ENCODE measurements at regions not wholly inside any gene's neighbourhood (a gene's known extent, or its start where the extent isn't known, plus 50 kb on each side); places are given as distances from the start of the nearest gene placed in this dataset.

DNA sequence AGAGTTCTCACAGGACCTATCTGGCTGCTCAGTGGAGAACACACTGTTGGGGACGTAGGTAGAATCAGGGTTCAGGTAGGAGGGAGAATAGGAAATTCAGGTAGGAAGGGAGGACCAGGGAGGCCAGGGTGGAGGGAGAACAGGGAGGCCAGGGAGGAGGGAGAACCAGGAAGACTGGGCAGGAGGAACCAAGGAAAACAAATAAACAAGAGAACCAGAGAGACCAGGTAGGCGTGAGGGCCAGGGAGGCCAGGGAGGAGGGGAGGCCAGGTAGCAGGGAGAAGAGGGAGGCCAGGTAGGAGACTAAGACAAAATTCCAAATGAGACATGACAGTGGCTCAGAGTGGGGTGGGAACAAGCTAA lies 337.6 kb downstream of the EIPR1 start:
- Histone ChIP-seq H4K20me1 (ENCODE audit: insufficient read depth, low read length) (no peaks in the 10 kb centered on the region), H3K4me2 (ENCODE audit: low read depth, low read length) (no peak overlapping the region), H3K4me3 (ENCODE audit: low read length) (no peak overlapping the region), H3K4me1 (ENCODE audit: low read length) (no peaks in the 10 kb centered on the region), H3K79me2 (ENCODE audit: low read length) (no peaks in the 10 kb centered on the region), H3K36me3 (replicated peaks; ENCODE audit: insufficient read depth, low read length) (no peaks in the 10 kb centered on the region), H3K9me3 (replicated peaks; ENCODE audit: insufficient read depth, low read length) (no peaks in the 10 kb centered on the region), H2AFZ (ENCODE audit: low read length) (no peak overlapping the region), H3K27me3 (replicated peaks; ENCODE audit: insufficient read depth, low read length) (no peaks in the 10 kb centered on the region), H3K9me2 (replicated peaks; ENCODE audit: insufficient read depth, low read length) (no peaks in the 10 kb centered on the region), H3F3A (ENCODE audit: insufficient read depth, low read length) (no peaks in the 10 kb centered on the region), H3K9ac (ENCODE audit: low read length) (no peak overlapping the region), H3K27ac (ENCODE audit: low read length) (no peak overlapping the region)
- DNase-seq: no peak
- no peak for TF ChIP-seq EZH2phosphoT487 (IDR thresholded peaks at IDR 0.05; ENCODE audit: low read length)
- TF ChIP-seq EZH2 (optimal IDR thresholded peaks at IDR 0.05; ENCODE audit: low read depth, low read length): no peak
- TF ChIP-seq, protein P1, sequence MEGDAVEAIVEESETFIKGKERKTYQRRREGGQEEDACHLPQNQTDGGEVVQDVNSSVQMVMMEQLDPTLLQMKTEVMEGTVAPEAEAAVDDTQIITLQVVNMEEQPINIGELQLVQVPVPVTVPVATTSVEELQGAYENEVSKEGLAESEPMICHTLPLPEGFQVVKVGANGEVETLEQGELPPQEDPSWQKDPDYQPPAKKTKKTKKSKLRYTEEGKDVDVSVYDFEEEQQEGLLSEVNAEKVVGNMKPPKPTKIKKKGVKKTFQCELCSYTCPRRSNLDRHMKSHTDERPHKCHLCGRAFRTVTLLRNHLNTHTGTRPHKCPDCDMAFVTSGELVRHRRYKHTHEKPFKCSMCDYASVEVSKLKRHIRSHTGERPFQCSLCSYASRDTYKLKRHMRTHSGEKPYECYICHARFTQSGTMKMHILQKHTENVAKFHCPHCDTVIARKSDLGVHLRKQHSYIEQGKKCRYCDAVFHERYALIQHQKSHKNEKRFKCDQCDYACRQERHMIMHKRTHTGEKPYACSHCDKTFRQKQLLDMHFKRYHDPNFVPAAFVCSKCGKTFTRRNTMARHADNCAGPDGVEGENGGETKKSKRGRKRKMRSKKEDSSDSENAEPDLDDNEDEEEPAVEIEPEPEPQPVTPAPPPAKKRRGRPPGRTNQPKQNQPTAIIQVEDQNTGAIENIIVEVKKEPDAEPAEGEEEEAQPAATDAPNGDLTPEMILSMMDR (IDR thresholded peaks at IDR 0.05; ENCODE audit: low read length): no peak

- no peak overlapping the region for H3K4me3 ChIP-seq (ENCODE audit: low read length)
- H3K27ac ChIP-seq (ENCODE audit: low read length): no peak overlapping the region
- no peak for DNase-seq
- no peaks in the 10 kb centered on the region for H3K79me2 ChIP-seq (ENCODE audit: low read length)
- H3K9me3 ChIP-seq (replicated peaks; ENCODE audit: insufficient read depth, low read length): no peaks in the 10 kb centered on the region
- no peak overlapping the region for H3K4me2 ChIP-seq (ENCODE audit: low read depth, low read length)
- no peaks in the 10 kb centered on the region for H3K36me3 ChIP-seq (replicated peaks; ENCODE audit: insufficient read depth, low read length)
- TF ChIP-seq EZH2phosphoT487 (IDR thresholded peaks at IDR 0.05; ENCODE audit: low read length) (no peak), EZH2 (optimal IDR thresholded peaks at IDR 0.05; ENCODE audit: low read depth, low read length) (no peak)
- TF ChIP-seq, protein P1 (IDR thresholded peaks at IDR 0.05; ENCODE audit: low read length): no peak
- H3K4me1 ChIP-seq (ENCODE audit: low read length): no peaks in the 10 kb centered on the region
- no peaks in the 10 kb centered on the region for H3F3A ChIP-seq (ENCODE audit: insufficient read depth, low read length)
- no peaks in the 10 kb centered on the region for H3K9me2 ChIP-seq (replicated peaks; ENCODE audit: insufficient read depth, low read length)
- no peak overlapping the region for H3K9ac ChIP-seq (ENCODE audit: low read length)
- no peaks in the 10 kb centered on the region for H3K27me3 ChIP-seq (replicated peaks; ENCODE audit: insufficient read depth, low read length)
- H2AFZ ChIP-seq (ENCODE audit: low read length): no peak overlapping the region
- H4K20me1 ChIP-seq (ENCODE audit: insufficient read depth, low read length): no peaks in the 10 kb centered on the region
Measured at GRCh38 chr2:3039188-3040065, 338.2 kb downstream of the EIPR1 start.

DNA sequence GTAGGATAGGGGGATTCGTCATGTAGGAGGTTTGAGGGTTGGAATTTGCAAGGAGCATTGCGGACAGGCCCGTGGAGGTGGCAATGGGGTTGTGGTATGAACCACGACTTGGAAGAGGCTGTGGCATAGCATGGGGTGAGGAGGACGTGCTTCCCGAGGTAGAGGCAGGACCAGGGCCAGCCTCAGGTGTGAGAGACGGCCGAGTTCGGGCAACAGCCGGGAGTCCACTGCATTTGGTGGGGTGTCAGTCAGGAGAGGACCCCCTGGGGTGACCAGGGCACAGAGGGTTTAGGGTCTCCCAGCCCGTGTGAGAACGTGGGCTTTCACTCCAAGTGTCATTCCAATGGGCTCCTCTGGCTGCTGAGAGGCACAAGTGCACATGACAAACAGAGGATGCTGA lies 339.0 kb downstream of the EIPR1 start:
- TF ChIP-seq, protein P1 (IDR thresholded peaks at IDR 0.05; ENCODE audit: low read length): no peak
- TF ChIP-seq EZH2phosphoT487 (IDR thresholded peaks at IDR 0.05; ENCODE audit: low read length): no peak
- TF ChIP-seq EZH2 (optimal IDR thresholded peaks at IDR 0.05; ENCODE audit: low read depth, low read length): no peak
- H3K9me3 ChIP-seq (replicated peaks; ENCODE audit: insufficient read depth, low read length): no peaks in the 10 kb centered on the region
- no peaks in the 10 kb centered on the region for H3K4me1 ChIP-seq (ENCODE audit: low read length)

More for the DNA sequence above, 339.0 kb downstream of the EIPR1 start:
- Histone ChIP-seq H3K9ac (ENCODE audit: low read length) (no peak overlapping the region), H3K27me3 (replicated peaks; ENCODE audit: insufficient read depth, low read length) (no peaks in the 10 kb centered on the region), H2AFZ (ENCODE audit: low read length) (no peak overlapping the region), H3K4me3 (ENCODE audit: low read length) (no peak overlapping the region), H3K36me3 (replicated peaks; ENCODE audit: insufficient read depth, low read length) (no peaks in the 10 kb centered on the region), H3F3A (ENCODE audit: insufficient read depth, low read length) (no peaks in the 10 kb centered on the region), H3K4me2 (ENCODE audit: low read depth, low read length) (no peak overlapping the region), H3K79me2 (ENCODE audit: low read length) (no peaks in the 10 kb centered on the region), H4K20me1 (ENCODE audit: insufficient read depth, low read length) (no peaks in the 10 kb centered on the region), H3K9me2 (replicated peaks; ENCODE audit: insufficient read depth, low read length) (no peaks in the 10 kb centered on the region), H3K27ac (ENCODE audit: low read length) (no peak overlapping the region)
- DNase-seq: no peak

All from MM.1S (cell line).